H1 (cell line): ENCODE measurements at regions not wholly inside any gene's neighbourhood (a gene's known extent, or its start where the extent isn't known, plus 50 kb on each side); places are given as distances from the start of the nearest gene placed in this dataset.

Experiments
- EGR1 ChIP-seq: IDR thresholded peaks from 2 replicates; pipeline ENCODE4 v1.6.1; 2011; ENCODE audit warnings: low read depth, low read length, borderline replicate concordance
- FOSL1 ChIP-seq: IDR thresholded peaks from 2 replicates; pipeline ENCODE4 v1.6.1; 2011; ENCODE audit warnings: mild to moderate bottlenecking, low read depth, low read length, moderate library complexity; ENCODE audit not compliant: insufficient read depth
- JUN ChIP-seq: IDR thresholded peaks from 2 replicates; pipeline ENCODE4 v1.6.1; 2011; ENCODE audit warnings: low read depth, mild to moderate bottlenecking, improper control_type of control experiment, low read length
- POLR2AphosphoS5 ChIP-seq: IDR thresholded peaks from 2 replicates; pipeline ENCODE4 v1.6.1; 2011; ENCODE audit warnings: low read depth, low read length
- SIX5 ChIP-seq: IDR thresholded peaks from 2 replicates; pipeline ENCODE4 v1.6.1; 2011; ENCODE audit warnings: mild to moderate bottlenecking, low read depth, low read length
- SUZ12 ChIP-seq: fragments of 200-600 bp; sonication (generic); IDR thresholded peaks from 2 replicates; pipeline ENCODE4 v1.6.1; 2012; ENCODE audit warnings: mild to moderate bottlenecking, inconsistent platforms, low read length, moderate library complexity, mixed read lengths
- TAF7 ChIP-seq: optimal IDR thresholded peaks from 2 replicates; pipeline ENCODE3; 2011; ENCODE audit warnings: low read depth, mild to moderate bottlenecking, inconsistent platforms, low read length, moderate library complexity, borderline replicate concordance
- TF ChIP-seq, protein P1 (sequence below): fragments of 300-600 bp; sonication (generic); IDR thresholded peaks from 2 replicates; pipeline ENCODE4 v1.7.1; 2012; ENCODE audit warnings: low read length, moderate library complexity, mild to moderate bottlenecking, inconsistent platforms; ENCODE audit not compliant: insufficient replicate concordance

- no peak for TF ChIP-seq FOSL1
- TF ChIP-seq SIX5 = no peak
- no peak for TF ChIP-seq POLR2AphosphoS5
- TF ChIP-seq, protein P1, sequence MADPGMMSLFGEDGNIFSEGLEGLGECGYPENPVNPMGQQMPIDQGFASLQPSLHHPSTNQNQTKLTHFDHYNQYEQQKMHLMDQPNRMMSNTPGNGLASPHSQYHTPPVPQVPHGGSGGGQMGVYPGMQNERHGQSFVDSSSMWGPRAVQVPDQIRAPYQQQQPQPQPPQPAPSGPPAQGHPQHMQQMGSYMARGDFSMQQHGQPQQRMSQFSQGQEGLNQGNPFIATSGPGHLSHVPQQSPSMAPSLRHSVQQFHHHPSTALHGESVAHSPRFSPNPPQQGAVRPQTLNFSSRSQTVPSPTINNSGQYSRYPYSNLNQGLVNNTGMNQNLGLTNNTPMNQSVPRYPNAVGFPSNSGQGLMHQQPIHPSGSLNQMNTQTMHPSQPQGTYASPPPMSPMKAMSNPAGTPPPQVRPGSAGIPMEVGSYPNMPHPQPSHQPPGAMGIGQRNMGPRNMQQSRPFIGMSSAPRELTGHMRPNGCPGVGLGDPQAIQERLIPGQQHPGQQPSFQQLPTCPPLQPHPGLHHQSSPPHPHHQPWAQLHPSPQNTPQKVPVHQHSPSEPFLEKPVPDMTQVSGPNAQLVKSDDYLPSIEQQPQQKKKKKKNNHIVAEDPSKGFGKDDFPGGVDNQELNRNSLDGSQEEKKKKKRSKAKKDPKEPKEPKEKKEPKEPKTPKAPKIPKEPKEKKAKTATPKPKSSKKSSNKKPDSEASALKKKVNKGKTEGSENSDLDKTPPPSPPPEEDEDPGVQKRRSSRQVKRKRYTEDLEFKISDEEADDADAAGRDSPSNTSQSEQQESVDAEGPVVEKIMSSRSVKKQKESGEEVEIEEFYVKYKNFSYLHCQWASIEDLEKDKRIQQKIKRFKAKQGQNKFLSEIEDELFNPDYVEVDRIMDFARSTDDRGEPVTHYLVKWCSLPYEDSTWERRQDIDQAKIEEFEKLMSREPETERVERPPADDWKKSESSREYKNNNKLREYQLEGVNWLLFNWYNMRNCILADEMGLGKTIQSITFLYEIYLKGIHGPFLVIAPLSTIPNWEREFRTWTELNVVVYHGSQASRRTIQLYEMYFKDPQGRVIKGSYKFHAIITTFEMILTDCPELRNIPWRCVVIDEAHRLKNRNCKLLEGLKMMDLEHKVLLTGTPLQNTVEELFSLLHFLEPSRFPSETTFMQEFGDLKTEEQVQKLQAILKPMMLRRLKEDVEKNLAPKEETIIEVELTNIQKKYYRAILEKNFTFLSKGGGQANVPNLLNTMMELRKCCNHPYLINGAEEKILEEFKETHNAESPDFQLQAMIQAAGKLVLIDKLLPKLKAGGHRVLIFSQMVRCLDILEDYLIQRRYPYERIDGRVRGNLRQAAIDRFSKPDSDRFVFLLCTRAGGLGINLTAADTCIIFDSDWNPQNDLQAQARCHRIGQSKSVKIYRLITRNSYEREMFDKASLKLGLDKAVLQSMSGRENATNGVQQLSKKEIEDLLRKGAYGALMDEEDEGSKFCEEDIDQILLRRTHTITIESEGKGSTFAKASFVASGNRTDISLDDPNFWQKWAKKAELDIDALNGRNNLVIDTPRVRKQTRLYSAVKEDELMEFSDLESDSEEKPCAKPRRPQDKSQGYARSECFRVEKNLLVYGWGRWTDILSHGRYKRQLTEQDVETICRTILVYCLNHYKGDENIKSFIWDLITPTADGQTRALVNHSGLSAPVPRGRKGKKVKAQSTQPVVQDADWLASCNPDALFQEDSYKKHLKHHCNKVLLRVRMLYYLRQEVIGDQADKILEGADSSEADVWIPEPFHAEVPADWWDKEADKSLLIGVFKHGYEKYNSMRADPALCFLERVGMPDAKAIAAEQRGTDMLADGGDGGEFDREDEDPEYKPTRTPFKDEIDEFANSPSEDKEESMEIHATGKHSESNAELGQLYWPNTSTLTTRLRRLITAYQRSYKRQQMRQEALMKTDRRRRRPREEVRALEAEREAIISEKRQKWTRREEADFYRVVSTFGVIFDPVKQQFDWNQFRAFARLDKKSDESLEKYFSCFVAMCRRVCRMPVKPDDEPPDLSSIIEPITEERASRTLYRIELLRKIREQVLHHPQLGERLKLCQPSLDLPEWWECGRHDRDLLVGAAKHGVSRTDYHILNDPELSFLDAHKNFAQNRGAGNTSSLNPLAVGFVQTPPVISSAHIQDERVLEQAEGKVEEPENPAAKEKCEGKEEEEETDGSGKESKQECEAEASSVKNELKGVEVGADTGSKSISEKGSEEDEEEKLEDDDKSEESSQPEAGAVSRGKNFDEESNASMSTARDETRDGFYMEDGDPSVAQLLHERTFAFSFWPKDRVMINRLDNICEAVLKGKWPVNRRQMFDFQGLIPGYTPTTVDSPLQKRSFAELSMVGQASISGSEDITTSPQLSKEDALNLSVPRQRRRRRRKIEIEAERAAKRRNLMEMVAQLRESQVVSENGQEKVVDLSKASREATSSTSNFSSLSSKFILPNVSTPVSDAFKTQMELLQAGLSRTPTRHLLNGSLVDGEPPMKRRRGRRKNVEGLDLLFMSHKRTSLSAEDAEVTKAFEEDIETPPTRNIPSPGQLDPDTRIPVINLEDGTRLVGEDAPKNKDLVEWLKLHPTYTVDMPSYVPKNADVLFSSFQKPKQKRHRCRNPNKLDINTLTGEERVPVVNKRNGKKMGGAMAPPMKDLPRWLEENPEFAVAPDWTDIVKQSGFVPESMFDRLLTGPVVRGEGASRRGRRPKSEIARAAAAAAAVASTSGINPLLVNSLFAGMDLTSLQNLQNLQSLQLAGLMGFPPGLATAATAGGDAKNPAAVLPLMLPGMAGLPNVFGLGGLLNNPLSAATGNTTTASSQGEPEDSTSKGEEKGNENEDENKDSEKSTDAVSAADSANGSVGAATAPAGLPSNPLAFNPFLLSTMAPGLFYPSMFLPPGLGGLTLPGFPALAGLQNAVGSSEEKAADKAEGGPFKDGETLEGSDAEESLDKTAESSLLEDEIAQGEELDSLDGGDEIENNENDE = no peak
- no peak for TF ChIP-seq EGR1
- TF ChIP-seq JUN = no peak
- TF ChIP-seq TAF7 = no peak
- no peak for TF ChIP-seq SUZ12
Observed at GRCh38 chr1:5693568-5693967, 298.7 kb downstream of the NPHP4 start (continued).
